Activated T-cell treated with anti-CD3 and anti-CD28 coated beads, Interleukin-2, amount 50 U/mL, for 24 hours (primary cell): ENCODE measurements at regions not wholly inside any gene's neighbourhood (a gene's known extent, or its start where the extent isn't known, plus 50 kb on each side); places are given as distances from the start of the nearest gene placed in this dataset.

Experiments
- DNase-seq: peaks from one replicate; pipeline ENCODE4 v3.0.0-alpha.2; 2020
- H3K27ac Mint-ChIP-seq: 2 replicates; pipeline ENCODE4 v1.8.0; 2020; ENCODE audit warnings: mild to moderate bottlenecking, mixed read lengths
- H3K27me3 Mint-ChIP-seq: 2 replicates; pipeline ENCODE4 v1.8.0; 2020; ENCODE audit warnings: mixed read lengths
- H3K36me3 Mint-ChIP-seq: 2 replicates; pipeline ENCODE4 v1.8.0; 2020; ENCODE audit warnings: low read depth, mixed read lengths
- H3K4me1 Mint-ChIP-seq: 2 replicates; pipeline ENCODE4 v1.8.0; 2020; ENCODE audit warnings: low read depth, mixed read lengths
- H3K4me3 Mint-ChIP-seq: 2 replicates; pipeline ENCODE4 v1.8.0; 2020; ENCODE audit warnings: mild to moderate bottlenecking, moderate library complexity, mixed read lengths
- H3K9me3 Mint-ChIP-seq: 2 replicates; pipeline ENCODE4 v1.8.0; 2020; ENCODE audit warnings: mixed read lengths

GRCh38 chr20:51890003-51890402 is 87.7 kb upstream of the SALL4 start:
- H3K27ac Mint-ChIP-seq: no peak overlapping the region
- no peaks in the 10 kb centered on the region for H3K36me3 Mint-ChIP-seq
- no peaks in the 10 kb centered on the region for H3K9me3 Mint-ChIP-seq
- H3K27me3 Mint-ChIP-seq: peaks cover 6% of the 10 kb centered on the region
- H3K4me1 Mint-ChIP-seq: no peaks in the 10 kb centered on the region
- no peak for DNase-seq
- no peak overlapping the region for H3K4me3 Mint-ChIP-seq

GRCh38 chr20:51889466-51889865 is 87.1 kb upstream of the SALL4 start:
- no peaks in the 10 kb centered on the region for H3K9me3 Mint-ChIP-seq
- H3K4me3 Mint-ChIP-seq: no peak overlapping the region
- H3K36me3 Mint-ChIP-seq: no peaks in the 10 kb centered on the region
- no peak overlapping the region for H3K27ac Mint-ChIP-seq
- no peak for DNase-seq
- no peaks in the 10 kb centered on the region for H3K4me1 Mint-ChIP-seq
- H3K27me3 Mint-ChIP-seq: peaks cover 6% of the 10 kb centered on the region

GRCh38 chr20:51888291-51888690 is 86.0 kb upstream of the SALL4 start:
- Mint-ChIP-seq H3K27ac (no peak overlapping the region), H3K4me1 (no peaks in the 10 kb centered on the region), H3K9me3 (no peaks in the 10 kb centered on the region), H3K27me3 (peaks cover 5% of the 10 kb centered on the region), H3K4me3 (no peak overlapping the region), H3K36me3 (no peaks in the 10 kb centered on the region)
- no peak for DNase-seq

GRCh38 chr20:51886891-51887608 is 84.7 kb upstream of the SALL4 start:
- H3K27me3 Mint-ChIP-seq: peaks cover 7% of the 10 kb centered on the region
- DNase-seq: no peak
- H3K4me1 Mint-ChIP-seq: no peaks in the 10 kb centered on the region
- H3K36me3 Mint-ChIP-seq: no peaks in the 10 kb centered on the region
- no peak overlapping the region for H3K27ac Mint-ChIP-seq
- H3K9me3 Mint-ChIP-seq: no peaks in the 10 kb centered on the region
- no peak overlapping the region for H3K4me3 Mint-ChIP-seq

- Mint-ChIP-seq H3K4me3 (no peak overlapping the region), H3K36me3 (no peaks in the 10 kb centered on the region), H3K27ac (no peak overlapping the region), H3K27me3 (peaks cover 7% of the 10 kb centered on the region), H3K9me3 (no peaks in the 10 kb centered on the region), H3K4me1 (no peaks in the 10 kb centered on the region)
- no peak for DNase-seq
Measured at GRCh38 chr20:51886341-51886740, 84.0 kb upstream of the SALL4 start.

- H3K36me3 Mint-ChIP-seq: no peaks in the 10 kb centered on the region
- H3K4me3 Mint-ChIP-seq: no peak overlapping the region
- H3K27me3 Mint-ChIP-seq: peaks cover 14% of the 10 kb centered on the region
- H3K9me3 Mint-ChIP-seq: no peaks in the 10 kb centered on the region
- no peak overlapping the region for H3K27ac Mint-ChIP-seq
- no peak for DNase-seq
- no peaks in the 10 kb centered on the region for H3K4me1 Mint-ChIP-seq
Measured at GRCh38 chr20:51884561-51884960, 82.2 kb upstream of the SALL4 start.

- Mint-ChIP-seq H3K27me3 (peaks cover 14% of the 10 kb centered on the region), H3K4me3 (no peak overlapping the region), H3K9me3 (no peaks in the 10 kb centered on the region), H3K27ac (no peak overlapping the region), H3K4me1 (no peaks in the 10 kb centered on the region), H3K36me3 (no peaks in the 10 kb centered on the region)
- no peak for DNase-seq
Measured at GRCh38 chr20:51880188-51880587, 77.9 kb upstream of the SALL4 start.

- no peak for DNase-seq
- H3K9me3 Mint-ChIP-seq: no peaks in the 10 kb centered on the region
- H3K27ac Mint-ChIP-seq: no peak overlapping the region
- no peaks in the 10 kb centered on the region for H3K4me1 Mint-ChIP-seq
- no peak overlapping the region for H3K4me3 Mint-ChIP-seq
- H3K27me3 Mint-ChIP-seq: peaks cover 17% of the 10 kb centered on the region
- no peaks in the 10 kb centered on the region for H3K36me3 Mint-ChIP-seq
Measured at GRCh38 chr20:51876313-51876940, 74.1 kb upstream of the SALL4 start.

- Mint-ChIP-seq H3K4me1 (no peaks in the 10 kb centered on the region), H3K27ac (no peak overlapping the region), H3K27me3 (peaks cover 14% of the 10 kb centered on the region), H3K4me3 (no peak overlapping the region), H3K36me3 (no peaks in the 10 kb centered on the region), H3K9me3 (no peaks in the 10 kb centered on the region)
- no peak for DNase-seq
Measured at GRCh38 chr20:51873652-51874051, 71.3 kb upstream of the SALL4 start.

GRCh38 chr20:51871943-51872342 is 69.6 kb upstream of the SALL4 start:
- H3K4me3 Mint-ChIP-seq: no peak overlapping the region

GRCh38 chr20:51869002-51869401 is 66.7 kb upstream of the SALL4 start:
- Mint-ChIP-seq H3K4me1 (no peaks in the 10 kb centered on the region), H3K27ac (no peak overlapping the region), H3K27me3 (peaks cover 7% of the 10 kb centered on the region), H3K9me3 (no peaks in the 10 kb centered on the region), H3K4me3 (no peak overlapping the region), H3K36me3 (no peaks in the 10 kb centered on the region)
- no peak for DNase-seq

More at GRCh38 chr20:51871943-51872342, 69.6 kb upstream of the SALL4 start:
- DNase-seq: no peak
- no peaks in the 10 kb centered on the region for H3K4me1 Mint-ChIP-seq
- no peaks in the 10 kb centered on the region for H3K9me3 Mint-ChIP-seq
- H3K36me3 Mint-ChIP-seq: no peaks in the 10 kb centered on the region
- peaks cover 11% of the 10 kb centered on the region for H3K27me3 Mint-ChIP-seq
- H3K27ac Mint-ChIP-seq: no peak overlapping the region

GRCh38 chr20:51867251-51867650 is 64.9 kb upstream of the SALL4 start:
- no peak overlapping the region for H3K27ac Mint-ChIP-seq
- no peaks in the 10 kb centered on the region for H3K9me3 Mint-ChIP-seq
- peaks cover 11% of the 10 kb centered on the region for H3K27me3 Mint-ChIP-seq
- no peak for DNase-seq
- H3K36me3 Mint-ChIP-seq: no peaks in the 10 kb centered on the region
- H3K4me3 Mint-ChIP-seq: no peak overlapping the region
- no peaks in the 10 kb centered on the region for H3K4me1 Mint-ChIP-seq

- H3K4me1 Mint-ChIP-seq: no peaks in the 10 kb centered on the region
- no peaks in the 10 kb centered on the region for H3K9me3 Mint-ChIP-seq
- DNase-seq: no peak
- no peak overlapping the region for H3K27ac Mint-ChIP-seq
- H3K27me3 Mint-ChIP-seq: peaks cover 18% of the 10 kb centered on the region
- no peak overlapping the region for H3K4me3 Mint-ChIP-seq
- H3K36me3 Mint-ChIP-seq: no peaks in the 10 kb centered on the region
Measured at GRCh38 chr20:51864967-51865366, 62.6 kb upstream of the SALL4 start.

- Mint-ChIP-seq H3K36me3 (no peaks in the 10 kb centered on the region), H3K4me3 (no peak overlapping the region), H3K9me3 (no peaks in the 10 kb centered on the region), H3K27me3 (peaks cover 15% of the 10 kb centered on the region), H3K27ac (no peak overlapping the region), H3K4me1 (no peaks in the 10 kb centered on the region)
- DNase-seq: no peak
Measured at GRCh38 chr20:51862796-51863195, 60.5 kb upstream of the SALL4 start.

- Mint-ChIP-seq H3K27me3 (peaks cover 23% of the 10 kb centered on the region), H3K4me3 (no peak overlapping the region), H3K36me3 (no peaks in the 10 kb centered on the region), H3K27ac (no peak overlapping the region), H3K4me1 (no peaks in the 10 kb centered on the region), H3K9me3 (no peaks in the 10 kb centered on the region)
- no peak for DNase-seq
Measured at GRCh38 chr20:51861726-51862466, 59.6 kb upstream of the SALL4 start.
